ENCODE measurements at regions not wholly inside any gene's neighbourhood (a gene's known extent, or its start where the extent isn't known, plus 50 kb on each side); places are given as distances from the start of the nearest gene placed in this dataset.

- H3K4me1 ChIP-seq (replicated peaks in 1 of 4; ENCODE audit: control insufficient read depth in 3 of 4, insufficient read depth in 4 of 4, low read length in 3 of 4), result peaks cover 1 to 12% (median 4%) of the 10 kb centered on the region in 4 experiments; a peak in 6 of 7 replicates
- H3K18ac ChIP-seq (ENCODE audit: extremely low read depth, low read length), result no peak overlapping the region
- no peak overlapping the region for H2BK15ac ChIP-seq (ENCODE audit: low read length)
- no peak overlapping the region for H3K9ac ChIP-seq (replicated peaks in 1 of 4; ENCODE audit: extremely low read depth in 1 of 4, low read depth in 3 of 4, low read length in 3 of 4)
- 90% methylated on average over 6 of the region's 6 CpGs; no CpG with 5 or more reads in 1 of the 2 experiments for WGBS, 2 experiments (ENCODE audit: extremely low coverage in 1 of 2, insufficient coverage in 1 of 2, insufficient read length in 1 of 2, insufficient replicate concordance in 2 of 2, low coverage in 1 of 2, low lambda C conversion rate in 2 of 2, missing lambda C conversion rate in 1 of 2)
- no peak overlapping the region for H4K8ac ChIP-seq (ENCODE audit: extremely low read depth, insufficient read depth, low read length)
- DNase-seq (ENCODE audit: low read depth in 1 of 2, low spot score in 2 of 2), result no peak
- H3K27me3 ChIP-seq (replicated peaks in 1 of 4; ENCODE audit: control insufficient read depth in 3 of 4, extremely low read depth in 1 of 4, insufficient read depth in 3 of 4, low read length in 3 of 4), result peaks cover 0 to 2% (median 0%) of the 10 kb centered on the region in 4 experiments; a peak in 2 of 7 replicates
- H2BK12ac ChIP-seq (ENCODE audit: low read depth, low read length), result no peak overlapping the region
- H2AFZ ChIP-seq (ENCODE audit: low read length), result no peak overlapping the region
- CTCF ChIA-PET (ENCODE audit: partially characterized antibody), result no interaction called here
- no peaks in the 10 kb centered on the region for H3K9me3 ChIP-seq (ENCODE audit: insufficient read depth in 2 of 2, low read depth in 1 of 2, low read length in 1 of 2)
- peaks cover 5% of the 10 kb centered on the region; the same call in 1 of the 2 replicates for H3K23me2 ChIP-seq (ENCODE audit: low read depth, low read length)
- no peak overlapping the region for H4K5ac ChIP-seq (ENCODE audit: insufficient read length, low read depth, low read length)
- H3K4ac ChIP-seq (replicated peaks; ENCODE audit: insufficient read length, low read depth, low read length), result no peak overlapping the region
- POLR2A ChIA-PET (ENCODE audit: partially characterized antibody), result no interaction called here
- no peak for FAIRE-seq
- H2BK120ac ChIP-seq (replicated peaks; ENCODE audit: low read depth, low read length), result no peak overlapping the region
- H2BK5ac ChIP-seq (ENCODE audit: low read depth, low read length), result no peak overlapping the region
- H3K4me2 ChIP-seq (ENCODE audit: insufficient read depth in 1 of 2, low read depth in 2 of 2, low read length in 2 of 2), result no peak overlapping the region
- no peak overlapping the region for H3K23ac ChIP-seq (ENCODE audit: insufficient read length)
- H3K79me1 ChIP-seq (ENCODE audit: low read depth, low read length), result no peaks in the 10 kb centered on the region
- H2BK20ac ChIP-seq (ENCODE audit: low read length), result no peak overlapping the region
- H3K14ac ChIP-seq (ENCODE audit: insufficient read length), result no peak overlapping the region
- no peak overlapping the region for H4K91ac ChIP-seq (replicated peaks; ENCODE audit: insufficient read length, low read length)
- no peaks in the 10 kb centered on the region for H3K79me2 ChIP-seq (ENCODE audit: control insufficient read depth in 1 of 2, insufficient read depth in 2 of 2, low read length in 2 of 2)
- no peak overlapping the region for H3K27ac ChIP-seq (ENCODE audit: low read depth, low read length)
- no peak overlapping the region for H3K4me3 ChIP-seq (ENCODE audit: extremely low read depth in 1 of 4, insufficient read depth in 2 of 4, low read depth in 3 of 4, low read length in 4 of 4)
- H4K20me1 ChIP-seq (replicated peaks in 1 of 2; ENCODE audit: control insufficient read depth in 1 of 2, insufficient read depth in 2 of 2, low read length in 2 of 2), result no peaks in the 10 kb centered on the region
- no peak overlapping the region for H3K56ac ChIP-seq (replicated peaks; ENCODE audit: insufficient read length, low read depth, low read length)
- H2AK5ac ChIP-seq (ENCODE audit: low read depth, low read length), result no peak overlapping the region
- no peaks in the 10 kb centered on the region for H3K36me3 ChIP-seq (ENCODE audit: control insufficient read depth in 2 of 4, insufficient read depth in 4 of 4, low read length in 3 of 4)
- TF ChIP-seq ATF3 (IDR thresholded peaks at IDR 0.05; ENCODE audit: insufficient read depth, low read depth, low read length), result no peak
- TF ChIP-seq JUN (IDR thresholded peaks at IDR 0.05; ENCODE audit: low read depth, low read length), result no peak
- no peak for TF ChIP-seq MAX (IDR thresholded peaks at IDR 0.05)
- TF ChIP-seq BCL11A (IDR thresholded peaks at IDR 0.05; ENCODE audit: low read depth in 2 of 2, low read length in 2 of 2), result no peak
- no peak for TF ChIP-seq BRCA1 (IDR thresholded peaks at IDR 0.05; ENCODE audit: low read depth, low read length)
- TF ChIP-seq TAF1 (IDR thresholded peaks at IDR 0.05; ENCODE audit: low read depth, low read length), result no peak
- TF ChIP-seq USF2 (IDR thresholded peaks at IDR 0.05; ENCODE audit: low read length), result no peak
- no peak for TF ChIP-seq RFX5 (IDR thresholded peaks at IDR 0.05; ENCODE audit: borderline replicate concordance, low read depth, low read length)
- no peak for TF ChIP-seq GABPA (IDR thresholded peaks at IDR 0.05; ENCODE audit: borderline replicate concordance, insufficient read depth, low read length)
- no peak for TF ChIP-seq NRF1 (IDR thresholded peaks at IDR 0.05; ENCODE audit: low read depth, low read length)
- no peak for TF ChIP-seq BACH1 (IDR thresholded peaks at IDR 0.05; ENCODE audit: low read length)
- no peak for TF ChIP-seq CEBPB (IDR thresholded peaks at IDR 0.05; ENCODE audit: low read depth, low read length)
- no peak for TF ChIP-seq POLR2A (IDR thresholded peaks at IDR 0.05; ENCODE audit: control extremely low read depth in 1 of 2, low read depth in 2 of 2, low read length in 2 of 2)
- TF ChIP-seq SAP30 (IDR thresholded peaks at IDR 0.05; ENCODE audit: insufficient read depth, insufficient replicate concordance, low read length), result no peak
Observed at GRCh38 chr17:77687417-77687816, 271.1 kb upstream of the TNRC6C start.
